ENCODE measurements at regions not wholly inside any gene's neighbourhood (a gene's known extent, or its start where the extent isn't known, plus 50 kb on each side); places are given as distances from the start of the nearest gene placed in this dataset.

GRCh38 chr5:166399781-166400180 is 1891.7 kb upstream of the WWC1 start:
- Histone ChIP-seq H3K4me3 (ENCODE audit: insufficient read depth, low read length, poor library complexity, severe bottlenecking) (no peak overlapping the region), H2AFZ (ENCODE audit: low read depth, low read length, severe bottlenecking) (no peak overlapping the region), H3K9ac (ENCODE audit: low read length) (no peak overlapping the region), H3K27me3 (ENCODE audit: low read length) (no peaks in the 10 kb centered on the region), H4K20me1 (ENCODE audit: low read depth, low read length) (no peaks in the 10 kb centered on the region), H3K36me3 (ENCODE audit: low read length) (no peaks in the 10 kb centered on the region), H3K9me3 (ENCODE audit: insufficient read depth, low read length) (no peaks in the 10 kb centered on the region), H3F3A (ENCODE audit: insufficient read depth) (no peaks in the 10 kb centered on the region), H3K79me2 (ENCODE audit: insufficient read depth, low read length) (no peaks in the 10 kb centered on the region), H3K9me2 (replicated peaks; ENCODE audit: insufficient read depth, low read length) (no peaks in the 10 kb centered on the region), H3K4me2 (ENCODE audit: low read depth, low read length, poor library complexity, severe bottlenecking) (no peak overlapping the region), H3K27ac (ENCODE audit: low read depth, low read length) (no peak overlapping the region)
- no peak for TF ChIP-seq EZH2phosphoT487 (conservative IDR thresholded peaks at IDR 0.05; ENCODE audit: low read length)
- no peak for TF ChIP-seq CTCF (IDR thresholded peaks at IDR 0.05; ENCODE audit: insufficient read depth, low read length, poor library complexity, severe bottlenecking)

- no peak overlapping the region for H3K4me2 ChIP-seq (ENCODE audit: low read depth, low read length, poor library complexity, severe bottlenecking)
- H3K4me3 ChIP-seq (ENCODE audit: insufficient read depth, low read length, poor library complexity, severe bottlenecking) = no peak overlapping the region
- H3K36me3 ChIP-seq (ENCODE audit: low read length) = no peaks in the 10 kb centered on the region
- TF ChIP-seq EZH2phosphoT487 (conservative IDR thresholded peaks at IDR 0.05; ENCODE audit: low read length) (no peak), CTCF (IDR thresholded peaks at IDR 0.05; ENCODE audit: insufficient read depth, low read length, poor library complexity, severe bottlenecking) (no peak)
- no peaks in the 10 kb centered on the region for H3K27me3 ChIP-seq (ENCODE audit: low read length)
- no peaks in the 10 kb centered on the region for H3K9me3 ChIP-seq (ENCODE audit: insufficient read depth, low read length)
- H3K79me2 ChIP-seq (ENCODE audit: insufficient read depth, low read length) = no peaks in the 10 kb centered on the region
- no peaks in the 10 kb centered on the region for H4K20me1 ChIP-seq (ENCODE audit: low read depth, low read length)
- no peak overlapping the region for H2AFZ ChIP-seq (ENCODE audit: low read depth, low read length, severe bottlenecking)
- no peaks in the 10 kb centered on the region for H3K9me2 ChIP-seq (replicated peaks; ENCODE audit: insufficient read depth, low read length)
- no peak overlapping the region for H3K27ac ChIP-seq (ENCODE audit: low read depth, low read length)
- H3K9ac ChIP-seq (ENCODE audit: low read length) = no peak overlapping the region
- no peaks in the 10 kb centered on the region for H3F3A ChIP-seq (ENCODE audit: insufficient read depth)
Observed at GRCh38 chr5:166401391-166401790, 1890.1 kb upstream of the WWC1 start.

GRCh38 chr5:166412191-166412590 is 1879.3 kb upstream of the WWC1 start:
- Histone ChIP-seq H3K27me3 (ENCODE audit: low read length) (no peaks in the 10 kb centered on the region), H3K27ac (ENCODE audit: low read depth, low read length) (no peak overlapping the region), H3K4me2 (ENCODE audit: low read depth, low read length, poor library complexity, severe bottlenecking) (no peak overlapping the region), H3K9me2 (replicated peaks; ENCODE audit: insufficient read depth, low read length) (no peaks in the 10 kb centered on the region), H3K79me2 (ENCODE audit: insufficient read depth, low read length) (no peaks in the 10 kb centered on the region), H2AFZ (ENCODE audit: low read depth, low read length, severe bottlenecking) (no peak overlapping the region), H3F3A (ENCODE audit: insufficient read depth) (no peaks in the 10 kb centered on the region), H3K9ac (ENCODE audit: low read length) (no peak overlapping the region), H3K36me3 (ENCODE audit: low read length) (no peaks in the 10 kb centered on the region), H4K20me1 (ENCODE audit: low read depth, low read length) (no peaks in the 10 kb centered on the region), H3K4me3 (ENCODE audit: insufficient read depth, low read length, poor library complexity, severe bottlenecking) (no peak overlapping the region), H3K9me3 (ENCODE audit: insufficient read depth, low read length) (no peaks in the 10 kb centered on the region)
- TF ChIP-seq EZH2phosphoT487 (conservative IDR thresholded peaks at IDR 0.05; ENCODE audit: low read length) (no peak), CTCF (IDR thresholded peaks at IDR 0.05; ENCODE audit: insufficient read depth, low read length, poor library complexity, severe bottlenecking) (no peak)

Data from SU-DHL-6 (cell line).